GM18873 (cell line): ENCODE measurements at regions not wholly inside any gene's neighbourhood (a gene's known extent, or its start where the extent isn't known, plus 50 kb on each side); places are given as distances from the start of the nearest gene placed in this dataset.
"Not testable (repeated sequence)": the region's sequence is repeated elsewhere in the genome, so short reads cannot be mapped to it uniquely, and the experiment has no call there.

Source experiments
- ATAC-seq: cut with Tn5 transposase; IDR thresholded peaks from one replicate; pipeline ENCODE4 v1.9.1; 2021; ENCODE audit warnings: mild to moderate bottlenecking, moderate library complexity, moderate number of reproducible peaks; ENCODE audit not compliant: unreplicated experiment, low FRiP score

GRCh38 chr4:114085611-114086345 is 106.3 kb upstream of the ARSJ start:
- ATAC-seq = no peak

- no peak for ATAC-seq
Observed at GRCh38 chr4:114087596-114088230, 108.3 kb upstream of the ARSJ start.

GRCh38 chr4:114088481-114088880 is 109.0 kb upstream of the ARSJ start:
- ATAC-seq = no peak

- no peak for ATAC-seq
Observed at GRCh38 chr4:114091546-114091945, 112.1 kb upstream of the ARSJ start.

- ATAC-seq = no peak
Observed at GRCh38 chr4:114093221-114093715, 113.8 kb upstream of the ARSJ start.

GRCh38 chr4:114100288-114101031 is 121.0 kb upstream of the ARSJ start:
- ATAC-seq = no peak

GRCh38 chr4:114103908-114104307 is 124.5 kb upstream of the ARSJ start:
- ATAC-seq = no peak

- no peak for ATAC-seq
Observed at GRCh38 chr4:114108869-114109268, 129.4 kb upstream of the ARSJ start.

GRCh38 chr4:114109776-114110175 is 130.3 kb upstream of the ARSJ start:
- ATAC-seq = no peak

GRCh38 chr4:114115526-114115925 is 136.1 kb upstream of the ARSJ start:
- no peak for ATAC-seq

- ATAC-seq = no peak
Observed at GRCh38 chr4:114116861-114117260, 137.4 kb upstream of the ARSJ start.

- ATAC-seq = no peak
Observed at GRCh38 chr4:114121221-114121620, 141.8 kb upstream of the ARSJ start.

GRCh38 chr4:114132199-114132598 is 152.8 kb upstream of the ARSJ start:
- no peak for ATAC-seq

GRCh38 chr4:114132830-114133229 is 153.4 kb upstream of the ARSJ start:
- ATAC-seq = no peak

GRCh38 chr4:114136069-114136468 is 156.6 kb upstream of the ARSJ start:
- ATAC-seq = no peak

GRCh38 chr4:114137984-114138383 is 158.5 kb upstream of the ARSJ start:
- no peak for ATAC-seq

- no peak for ATAC-seq
Observed at GRCh38 chr4:114146947-114147618, 167.6 kb upstream of the ARSJ start.

- not testable (repeated sequence) for ATAC-seq
Observed at GRCh38 chr4:114147619-114148208, 168.3 kb upstream of the ARSJ start.

GRCh38 chr4:114148372-114149070 is 169.1 kb upstream of the ARSJ start:
- ATAC-seq = not testable (repeated sequence)

GRCh38 chr4:114156371-114156770 is 176.9 kb upstream of the ARSJ start:
- ATAC-seq = no peak
